Caco-2 (cell line): ENCODE measurements at regions not wholly inside any gene's neighbourhood (a gene's known extent, or its start where the extent isn't known, plus 50 kb on each side); places are given as distances from the start of the nearest gene placed in this dataset.

ENCODE experiments used
- BruUV-seq: library from RNA; stranded (reverse); fragments of 400-500 nt; replicated peaks from 2 replicates; lab custom pipeline; 2021; lab: Mats Ljungman, UMichigan
- CTCF ChIA-PET: fragments of 300-600 bp; sonication (Branson Sonifier 250); formaldehyde crosslinking; loops from one replicate; lab custom pipeline; 2022; ENCODE audit warnings: antibody characterized with exemption; lab: Charles Lee
- POLR2A ChIA-PET: fragments of 300-600 bp; sonication (Branson Sonifier 250); formaldehyde crosslinking; loops from one replicate; lab custom pipeline; 2022; ENCODE audit warnings: antibody characterized with exemption; lab: Charles Lee
- DNase-seq, 2 experiments: peaks; one replicate each; pipeline versions ENCODE4 v3.0.0 to v3.0.0-alpha.2; 2020 to 2022
- H3K27me3 ChIP-seq: replicated peaks from 2 replicates; pipeline ENCODE4 v1.6.0; 2011; ENCODE audit warnings: low read length; ENCODE audit not compliant: control insufficient read depth, insufficient read depth
- H3K36me3 ChIP-seq: 2 replicates; pipeline ENCODE4 v1.5.1; 2011; ENCODE audit warnings: low read length; ENCODE audit not compliant: control insufficient read depth, insufficient read depth
- H3K4me1 ChIP-seq: fragments of 250-450 bp; sonication (Bioruptor Pico); 2 replicates; pipeline ENCODE4 v1.5.1; 2020; ENCODE audit warnings: mild to moderate bottlenecking
- H3K4me3 ChIP-seq: 2 replicates; pipeline ENCODE4 v1.5.1; 2011; ENCODE audit warnings: low read depth, mild to moderate bottlenecking, control low read depth, low read length
- H3K9me3 ChIP-seq: fragments of 250-450 bp; sonication (Bioruptor Pico); 2 replicates; pipeline ENCODE4 v1.5.1; 2020; ENCODE audit warnings: mild to moderate bottlenecking, moderate library complexity
- H3K27ac Mint-ChIP-seq: one replicate; pipeline ENCODE4 v1.8.0; 2022; ENCODE audit warnings: mixed read lengths; ENCODE audit not compliant: unreplicated experiment
- H3K27me3 Mint-ChIP-seq: one replicate; pipeline ENCODE4 v1.8.0; 2022; ENCODE audit warnings: mixed read lengths; ENCODE audit not compliant: insufficient read depth, unreplicated experiment
- H3K36me3 Mint-ChIP-seq: one replicate; pipeline ENCODE4 v1.8.0; 2022; ENCODE audit warnings: mild to moderate bottlenecking, mixed read lengths; ENCODE audit not compliant: insufficient read depth, unreplicated experiment
- H3K4me1 Mint-ChIP-seq: one replicate; pipeline ENCODE4 v1.8.0; 2022; ENCODE audit warnings: low read depth, mixed read lengths; ENCODE audit not compliant: unreplicated experiment
- H3K4me3 Mint-ChIP-seq: one replicate; pipeline ENCODE4 v1.8.0; 2022; ENCODE audit warnings: mild to moderate bottlenecking, moderate library complexity, mixed read lengths; ENCODE audit not compliant: unreplicated experiment
- H3K9me3 Mint-ChIP-seq: one replicate; pipeline ENCODE4 v1.8.0; 2022; ENCODE audit warnings: mixed read lengths; ENCODE audit not compliant: unreplicated experiment
- CTCF ChIP-seq, 2 experiments: fragments of 200-600 bp in 1 of 2; IDR thresholded peaks; 1 replicate in 1 of 2; 2 replicates in 1 of 2; pipeline versions ENCODE4 v1.5.1 to v1.8.0; 2011 to 2022; ENCODE audit warnings: antibody characterized with exemption in 1 of 2, control low read depth in 1 of 2, inconsistent platforms in 1 of 2, low read depth in 1 of 2, low read length in 1 of 2, mild to moderate bottlenecking in 1 of 2, moderate library complexity in 1 of 2; ENCODE audit not compliant: insufficient read depth in 1 of 2, severe bottlenecking in 1 of 2, unreplicated experiment in 1 of 2
- intact Hi-C: fragments of 100-400 bp; cut with micrococcal nuclease; formaldehyde crosslinking; loops from one replicate; pipeline ENCODE4 v1.10.0; 2022; ENCODE audit not compliant: unreplicated experiment

GRCh38 chr16:66296591-66296990 is 69.9 kb upstream of the CDH5 start:
- ChIA-PET POLR2A (no interaction called here), CTCF (no interaction called here)
- H3K4me3 Mint-ChIP-seq: no peak overlapping the region
- Histone ChIP-seq H3K4me3 (no peak overlapping the region), H3K4me1 (no peaks in the 10 kb centered on the region), H3K9me3 (no peaks in the 10 kb centered on the region), H3K27me3 (no peaks in the 10 kb centered on the region; the same call in 1 of the 2 replicates), H3K36me3 (no peaks in the 10 kb centered on the region)
- H3K27me3 Mint-ChIP-seq: peaks cover 30% of the 10 kb centered on the region
- TF ChIP-seq CTCF (IDR thresholded peaks at IDR 0.05; ENCODE audit: insufficient read depth in 1 of 2, low read depth in 1 of 2, low read length in 1 of 2, severe bottlenecking in 1 of 2, unreplicated experiment in 1 of 2): no peak
- no peak for DNase-seq
- H3K4me1 Mint-ChIP-seq: no peaks in the 10 kb centered on the region
- no peaks in the 10 kb centered on the region for H3K36me3 Mint-ChIP-seq
- H3K9me3 Mint-ChIP-seq: no peaks in the 10 kb centered on the region
- intact Hi-C loops: no loop called here
- H3K27ac Mint-ChIP-seq: no peak overlapping the region
- no TSS peak for BruUV-seq

GRCh38 chr16:66295761-66296546 is 70.5 kb upstream of the CDH5 start:
- H3K4me1 ChIP-seq: no peaks in the 10 kb centered on the region
- Mint-ChIP-seq H3K36me3 (no peaks in the 10 kb centered on the region), H3K4me1 (no peaks in the 10 kb centered on the region), H3K27me3 (peaks cover 29% of the 10 kb centered on the region), H3K9me3 (no peaks in the 10 kb centered on the region), H3K27ac (no peak overlapping the region), H3K4me3 (no peak overlapping the region)
- peak in 1 of 2 experiments; percentile 47 for DNase-seq
- H3K9me3 ChIP-seq: no peaks in the 10 kb centered on the region
- no TSS peak for BruUV-seq
- ChIA-PET POLR2A (no interaction called here), CTCF (no interaction called here)
- no peak overlapping the region for H3K4me3 ChIP-seq
- intact Hi-C loops: no loop called here
- TF ChIP-seq CTCF (IDR thresholded peaks at IDR 0.05; ENCODE audit: insufficient read depth in 1 of 2, low read depth in 1 of 2, low read length in 1 of 2, severe bottlenecking in 1 of 2, unreplicated experiment in 1 of 2): no peak
- H3K36me3 ChIP-seq: no peaks in the 10 kb centered on the region
- H3K27me3 ChIP-seq: no peaks in the 10 kb centered on the region; the same call in 1 of the 2 replicates

GRCh38 chr16:66295213-66295612 is 71.3 kb upstream of the CDH5 start:
- CTCF ChIA-PET: no interaction called here
- no peaks in the 10 kb centered on the region for H3K36me3 Mint-ChIP-seq
- no peaks in the 10 kb centered on the region; the same call in 1 of the 2 replicates for H3K27me3 ChIP-seq
- no peaks in the 10 kb centered on the region for H3K4me1 ChIP-seq
- no peak overlapping the region for H3K4me3 ChIP-seq
- peaks cover 29% of the 10 kb centered on the region for H3K27me3 Mint-ChIP-seq
- no peak overlapping the region for H3K4me3 Mint-ChIP-seq
- H3K36me3 ChIP-seq: no peaks in the 10 kb centered on the region
- POLR2A ChIA-PET: no interaction called here
- H3K4me1 Mint-ChIP-seq: no peaks in the 10 kb centered on the region
- H3K27ac Mint-ChIP-seq: no peak overlapping the region
- DNase-seq: no peak
- intact Hi-C loops: no loop called here
- H3K9me3 ChIP-seq: no peaks in the 10 kb centered on the region
- no peak for TF ChIP-seq CTCF (IDR thresholded peaks at IDR 0.05; ENCODE audit: insufficient read depth in 1 of 2, low read depth in 1 of 2, low read length in 1 of 2, severe bottlenecking in 1 of 2, unreplicated experiment in 1 of 2)
- no TSS peak for BruUV-seq
- H3K9me3 Mint-ChIP-seq: no peaks in the 10 kb centered on the region
